Activated naive CD4-positive, alpha-beta T cell (primary cell): ENCODE measurements at regions not wholly inside any gene's neighbourhood (a gene's known extent, or its start where the extent isn't known, plus 50 kb on each side); places are given as distances from the start of the nearest gene placed in this dataset.
A peak's percentile ranks its signal among the peaks of the same experiment; 100 is the strongest.
"Not testable (repeated sequence)": the region's sequence is repeated elsewhere in the genome, so short reads cannot be mapped to it uniquely, and the experiment has no call there.

Experiments
- DNase-seq, 4 experiments: peaks; one replicate each; lab custom pipeline; 2025; lab: John Stamatoyannopoulos, UW

GRCh38 chr6:97347111-97347510, 64.1 kb upstream of the MMS22L start:
- no peak for DNase-seq

GRCh38 chr6:97361286-97361685, 78.3 kb upstream of the MMS22L start:
- DNase-seq, result no peak

DNA sequence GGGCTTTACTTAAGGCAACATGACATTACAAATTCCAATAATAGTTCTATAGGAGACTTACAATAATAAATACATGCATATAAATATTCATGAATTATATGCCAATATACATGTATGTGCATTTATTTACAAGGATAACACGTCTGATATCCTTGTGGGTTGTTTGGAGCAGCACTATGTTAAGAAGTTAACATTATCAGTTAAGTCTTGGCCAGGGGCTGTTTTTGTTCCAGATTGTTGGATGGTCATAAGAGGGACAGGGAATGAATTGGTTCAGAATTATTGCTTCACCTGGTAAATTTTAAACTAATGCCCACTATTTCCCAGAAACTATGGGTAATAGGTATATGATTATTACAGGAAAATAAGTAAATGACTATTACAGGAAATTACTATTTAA, 81.3 kb upstream of the MMS22L start:
- DNase-seq, result no peak

GRCh38 chr6:97382071-97382470, 99.1 kb upstream of the MMS22L start:
- not testable (repeated sequence) for DNase-seq

DNA sequence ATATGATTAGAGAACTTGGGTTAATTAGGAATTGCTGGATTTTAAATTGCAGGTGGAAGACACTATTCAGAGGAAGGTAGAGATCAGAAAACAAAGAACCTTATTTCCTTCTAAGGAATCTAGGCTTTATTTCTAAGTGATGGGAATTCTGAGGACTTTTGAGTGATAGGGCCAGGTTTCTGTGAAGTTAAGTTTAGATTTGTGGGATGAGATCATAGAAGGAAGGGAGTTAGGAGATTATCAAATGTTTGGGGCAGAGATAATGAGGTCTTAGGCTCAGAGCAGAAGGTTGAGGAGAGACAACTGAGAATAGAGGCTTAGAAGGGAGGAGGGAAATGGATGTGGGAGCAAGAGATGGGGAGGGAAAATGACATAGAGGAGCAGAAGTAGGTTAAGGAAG, 109.7 kb upstream of the MMS22L start:
- no peak for DNase-seq

DNA sequence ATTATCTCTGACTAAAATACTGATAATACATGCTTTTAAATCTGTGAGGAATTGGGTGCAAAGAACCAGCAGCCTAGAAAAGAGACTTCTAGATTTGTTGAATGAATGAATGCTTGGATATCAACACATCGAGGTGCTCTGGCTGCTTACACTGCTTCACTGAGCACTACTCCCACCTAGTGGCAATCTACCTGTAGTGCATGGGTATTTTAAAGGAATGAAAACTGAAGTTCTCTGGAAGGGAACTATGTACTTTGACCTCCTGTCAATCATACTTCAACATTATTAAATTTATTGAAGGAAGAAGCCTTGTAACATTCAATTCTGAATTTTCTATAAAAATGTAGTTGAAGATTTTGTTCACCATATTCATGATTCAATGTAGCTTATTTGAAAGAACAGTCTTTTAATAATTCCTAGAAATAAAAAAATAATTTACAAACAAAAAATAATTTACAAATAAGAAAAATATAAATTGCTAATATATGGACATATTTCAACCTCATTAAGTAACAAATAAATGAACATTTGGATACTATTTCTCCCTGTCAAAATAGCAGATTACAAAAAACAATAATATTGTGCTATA, 111.2 kb upstream of the MMS22L start:
- peak in 1 of 4 experiments; percentile 1 for DNase-seq

GRCh38 chr6:97396880-97397279, 113.9 kb upstream of the MMS22L start:
- no peak for DNase-seq

- DNase-seq, result no peak
These were observed 116.2 kb upstream of the MMS22L start for GRCh38 chr6:97399208-97399607.

DNA sequence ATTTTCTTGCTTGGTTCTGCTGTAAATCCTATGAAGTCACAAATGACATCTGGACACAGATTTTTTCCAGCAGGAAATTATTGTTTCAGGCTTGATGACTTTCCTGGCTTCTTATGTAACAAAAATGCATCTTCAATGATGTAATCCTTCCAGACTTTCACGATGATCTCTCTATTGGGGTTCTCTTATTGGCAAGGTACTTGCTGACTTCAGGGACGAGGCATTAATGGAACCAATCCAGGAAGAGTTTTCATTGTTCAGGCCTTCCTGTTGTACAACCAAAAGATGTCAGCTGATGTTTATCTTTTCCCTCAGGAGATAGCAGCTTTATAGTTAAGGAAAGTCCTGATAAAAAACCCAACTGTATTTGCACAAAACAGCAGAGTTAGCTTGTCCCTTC, 118.5 kb upstream of the MMS22L start:
- DNase-seq, result no peak

DNA sequence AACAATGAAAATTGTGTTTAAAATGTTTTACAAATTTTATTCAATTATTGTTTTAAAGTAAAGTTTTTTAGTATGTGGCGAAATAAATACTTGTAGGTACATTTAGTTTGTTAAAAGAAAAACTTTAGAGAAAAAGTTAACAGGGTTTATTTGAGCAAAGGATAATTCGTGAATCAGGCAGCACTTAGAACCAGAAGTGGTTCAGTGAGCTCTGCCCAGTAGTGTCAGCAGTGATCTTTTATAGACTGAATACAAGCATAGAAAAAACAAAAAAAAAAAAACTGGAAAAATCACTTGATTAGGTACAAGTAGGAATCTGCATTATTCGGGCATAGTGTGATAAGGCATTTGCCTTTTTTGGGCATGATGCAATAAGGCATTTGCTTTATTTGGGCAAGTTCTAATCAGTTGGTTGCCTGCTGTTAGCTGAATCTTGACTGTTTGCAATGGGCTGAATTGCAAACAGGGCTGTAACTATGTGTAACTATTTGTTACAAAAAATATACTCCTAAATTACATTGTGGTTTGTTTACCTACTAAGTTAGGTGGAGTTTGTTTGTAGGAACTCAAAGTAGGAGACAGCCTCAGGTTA, 122.9 kb upstream of the MMS22L start:
- DNase-seq, result no peak

GRCh38 chr6:97406633-97407032, 123.6 kb upstream of the MMS22L start:
- no peak for DNase-seq

- DNase-seq, result no peak
These were observed 128.6 kb upstream of the MMS22L start for GRCh38 chr6:97411610-97412009.

DNA sequence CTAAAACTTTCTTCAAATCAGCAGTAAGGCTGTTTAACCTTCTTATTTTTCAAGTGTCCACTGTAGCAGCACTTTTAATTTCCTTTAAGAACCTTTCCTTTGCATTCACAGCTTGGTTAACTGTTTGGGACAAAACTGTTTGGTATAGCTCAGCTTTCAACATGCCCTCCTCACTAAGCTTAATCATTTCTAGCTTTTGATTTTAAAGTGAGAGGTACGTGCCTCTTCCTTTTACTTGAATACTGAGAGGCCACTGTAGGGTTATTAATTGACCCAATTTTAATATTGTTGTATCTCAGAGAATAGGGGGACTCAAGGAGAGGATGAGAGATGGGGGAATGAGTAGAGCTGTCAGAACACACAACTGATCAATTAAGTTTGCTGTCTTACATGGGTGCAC, 129.5 kb upstream of the MMS22L start:
- DNase-seq, result no peak

- no peak for DNase-seq
These were observed 139.2 kb upstream of the MMS22L start for GRCh38 chr6:97422171-97422570.

GRCh38 chr6:97423190-97423589, 140.2 kb upstream of the MMS22L start:
- no peak for DNase-seq

GRCh38 chr6:97427648-97428047, 144.6 kb upstream of the MMS22L start:
- DNase-seq, result no peak

DNA sequence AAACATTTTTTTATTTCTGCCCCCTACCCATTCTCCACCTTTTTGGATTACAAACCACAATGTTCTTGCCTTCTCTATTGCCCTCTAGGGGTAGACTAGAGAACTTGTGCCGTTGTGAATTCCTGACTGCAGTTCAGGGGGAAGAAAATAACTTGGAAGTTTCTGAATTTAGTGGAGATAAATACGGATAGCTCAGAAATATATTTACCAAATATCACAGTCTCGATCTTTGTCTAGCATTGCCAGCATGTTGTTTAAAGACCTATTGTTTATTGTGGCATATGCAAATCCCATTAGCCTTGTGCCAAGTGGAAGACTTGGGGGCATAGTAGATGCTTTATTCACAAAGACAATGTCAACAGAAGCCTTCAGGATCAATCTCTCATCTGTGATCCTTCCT, 154.1 kb upstream of the MMS22L start:
- no peak for DNase-seq

DNA sequence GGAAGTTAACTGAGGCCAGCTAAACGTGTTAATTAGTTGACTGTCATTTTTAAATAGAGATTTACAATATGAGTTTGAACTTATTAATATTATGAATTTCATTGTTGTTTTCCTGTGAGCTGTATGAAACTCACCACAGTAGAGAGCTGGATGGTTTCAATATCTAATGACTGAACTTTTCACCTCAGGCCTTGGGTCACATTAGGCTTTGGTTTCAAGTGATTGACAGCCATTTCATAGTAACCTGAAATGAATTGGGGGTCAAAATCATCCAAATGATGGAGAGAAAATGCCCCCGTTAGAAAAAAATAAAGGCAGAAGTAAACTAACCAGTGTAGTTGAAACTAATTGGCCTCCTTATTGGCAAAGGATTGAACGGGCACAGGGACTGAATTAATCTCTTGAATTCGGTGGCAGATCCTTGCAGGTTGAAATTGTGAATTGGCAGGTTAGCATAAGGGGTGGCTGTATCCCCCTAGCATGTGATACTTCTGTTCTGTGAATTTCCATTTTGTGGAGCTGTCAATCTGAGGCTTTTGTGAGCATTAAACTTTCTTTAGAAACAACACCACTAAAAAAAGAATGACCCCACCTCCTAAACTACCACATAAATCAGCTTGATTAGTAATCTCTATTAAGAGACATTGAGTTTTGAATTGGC, 155.1 kb upstream of the MMS22L start:
- DNase-seq, result no peak

GRCh38 chr6:97440590-97441176, 157.7 kb upstream of the MMS22L start:
- no peak for DNase-seq

- DNase-seq, result no peak
These were observed 160.5 kb upstream of the MMS22L start for GRCh38 chr6:97443408-97444080.

GRCh38 chr6:97445407-97445806, 162.4 kb upstream of the MMS22L start:
- DNase-seq, result no peak

GRCh38 chr6:97449444-97449966, 166.5 kb upstream of the MMS22L start:
- DNase-seq, result no peak

DNA sequence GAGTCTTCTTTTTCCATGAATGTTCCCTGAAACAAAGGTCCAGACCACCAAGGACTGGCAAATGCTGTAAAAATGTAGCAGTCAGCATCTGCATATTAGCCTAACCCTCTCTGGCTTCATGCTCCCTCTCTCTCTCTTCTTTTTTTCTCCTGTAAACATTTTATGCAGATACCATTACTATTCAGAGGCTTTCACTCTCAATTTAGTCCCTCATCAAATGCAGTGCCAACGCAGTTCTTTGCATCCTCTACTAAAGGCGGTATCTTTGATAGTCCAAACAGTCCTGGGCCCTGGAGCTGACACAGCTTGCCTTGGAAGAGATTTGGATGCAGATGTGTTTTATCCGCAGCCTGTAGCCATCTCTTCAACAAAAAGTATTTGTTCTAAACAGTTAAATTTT, 167.1 kb upstream of the MMS22L start:
- DNase-seq, result no peak
